D721Med (cell line): ENCODE measurements at regions not wholly inside any gene's neighbourhood (a gene's known extent, or its start where the extent isn't known, plus 50 kb on each side); places are given as distances from the start of the nearest gene placed in this dataset.
A peak's percentile ranks its signal among the peaks of the same experiment; 100 is the strongest.

Experiments used
- DNase-seq: peaks from one replicate; pipeline ENCODE4 v3.0.0; 2011; ENCODE audit warnings: low spot score; ENCODE audit not compliant: insufficient read length
- FAIRE-seq: peaks from 2 replicates; lab custom pipeline; 2011; peaks lifted over from hg19 to GRCh38; lab: Jason Lieb, UNC
- CTCF ChIP-seq: IDR thresholded peaks from 2 replicates; pipeline ENCODE4 v1.5.1; 2012; ENCODE audit warnings: mild to moderate bottlenecking, control low read depth; ENCODE audit not compliant: insufficient read depth; ENCODE audit errors: missing control alignments

GRCh38 chr1:36576551-36577110, 93.9 kb upstream of the CSF3R start:
- no peak for FAIRE-seq
- no peak for DNase-seq
- no peak for TF ChIP-seq CTCF

GRCh38 chr1:36576118-36576517, 93.4 kb upstream of the CSF3R start:
- TF ChIP-seq CTCF = peak; percentile 81
- DNase-seq = peak; percentile 92
- FAIRE-seq = no peak

- no peak for TF ChIP-seq CTCF
- no peak for DNase-seq
- FAIRE-seq = no peak
These were observed 90.7 kb upstream of the CSF3R start for GRCh38 chr1:36573445-36573844.

- no peak for FAIRE-seq
- DNase-seq = no peak
- no peak for TF ChIP-seq CTCF
These were observed 90.2 kb upstream of the CSF3R start for GRCh38 chr1:36572906-36573305.

- TF ChIP-seq CTCF = no peak
- FAIRE-seq (no peak), DNase-seq (no peak)
These were observed 89.5 kb upstream of the CSF3R start for GRCh38 chr1:36572142-36572715.

- no peak for TF ChIP-seq CTCF
- no peak for DNase-seq
- FAIRE-seq = no peak
These were observed 88.4 kb upstream of the CSF3R start for GRCh38 chr1:36571106-36571505.

- TF ChIP-seq CTCF = no peak
- DNase-seq (no peak), FAIRE-seq (no peak)
These were observed 87.9 kb upstream of the CSF3R start for GRCh38 chr1:36570478-36571060.
